Stimulated activated naive CD8-positive, alpha-beta T cell treated with anti-CD3 and anti-CD28 coated beads, Interleukin-15, Interleukin-2, amounts not matched to agents 100 U/mL and 50 U/mL, for 24 hours (primary cell): ENCODE measurements at regions not wholly inside any gene's neighbourhood (a gene's known extent, or its start where the extent isn't known, plus 50 kb on each side); places are given as distances from the start of the nearest gene placed in this dataset.
"Not testable (repeated sequence)": the region's sequence is repeated elsewhere in the genome, so short reads cannot be mapped to it uniquely, and the experiment has no call there.

Experiments
- ATAC-seq: fragments of 150-1000 bp; cut with Tn5 transposase; one replicate; pipeline ENCODE4 v1.10.0; 2021
- DNase-seq: peaks from one replicate; pipeline ENCODE4 v3.0.0; 2021

- ATAC-seq = no peak
- DNase-seq = no peak
Observed at GRCh38 chr14:44873536-44873935, 88.2 kb downstream of the KLHL28 start.

- peak; percentile 9 for ATAC-seq
- DNase-seq = no peak
Observed at GRCh38 chr14:44866770-44867169, 95.0 kb downstream of the KLHL28 start.

GRCh38 chr14:44866322-44866721 is 95.4 kb downstream of the KLHL28 start:
- DNase-seq (no peak), ATAC-seq (no peak)

GRCh38 chr14:44863271-44863670 is 98.5 kb downstream of the KLHL28 start:
- ATAC-seq = no peak

GRCh38 chr14:44854114-44854513 is 107.6 kb downstream of the KLHL28 start:
- DNase-seq (no peak), ATAC-seq (no peak)

More at GRCh38 chr14:44863271-44863670, 98.5 kb downstream of the KLHL28 start:
- DNase-seq = no peak

GRCh38 chr14:44847526-44848309 is 114.0 kb downstream of the KLHL28 start:
- DNase-seq (no peak), ATAC-seq (no peak)

- no peak for ATAC-seq
Observed at GRCh38 chr14:44846232-44846824, 115.4 kb downstream of the KLHL28 start.

GRCh38 chr14:44835928-44836327 is 125.8 kb downstream of the KLHL28 start:
- ATAC-seq, DNase-seq: not testable (repeated sequence)

More at GRCh38 chr14:44846232-44846824, 115.4 kb downstream of the KLHL28 start:
- peak; percentile 4 for DNase-seq

GRCh38 chr14:44833376-44834060 is 128.2 kb downstream of the KLHL28 start:
- ATAC-seq = no peak

GRCh38 chr14:44830371-44830770 is 131.4 kb downstream of the KLHL28 start:
- ATAC-seq (no peak), DNase-seq (no peak)

More at GRCh38 chr14:44833376-44834060, 128.2 kb downstream of the KLHL28 start:
- DNase-seq = no peak

- DNase-seq (no peak), ATAC-seq (no peak)
Observed at GRCh38 chr14:44829021-44829420, 132.7 kb downstream of the KLHL28 start.

- ATAC-seq (no peak), DNase-seq (no peak)
Observed at GRCh38 chr14:44828023-44828422, 133.7 kb downstream of the KLHL28 start.

- DNase-seq (no peak), ATAC-seq (no peak)
Observed at GRCh38 chr14:44820230-44820964, 141.3 kb downstream of the KLHL28 start.

- ATAC-seq (no peak), DNase-seq (no peak)
Observed at GRCh38 chr14:44814196-44814595, 147.6 kb downstream of the KLHL28 start.

GRCh38 chr14:44812672-44813071 is 149.1 kb downstream of the KLHL28 start:
- DNase-seq (no peak), ATAC-seq (no peak)

- ATAC-seq = no peak
- no peak for DNase-seq
Observed at GRCh38 chr14:44804391-44804790, 157.4 kb downstream of the KLHL28 start.

- ATAC-seq (no peak), DNase-seq (no peak)
Observed at GRCh38 chr14:44803239-44803905, 158.4 kb downstream of the KLHL28 start.

GRCh38 chr14:44798386-44799242 is 163.1 kb downstream of the KLHL28 start:
- ATAC-seq = no peak

GRCh38 chr14:44795725-44796124 is 166.0 kb downstream of the KLHL28 start:
- ATAC-seq = no peak

More at GRCh38 chr14:44798386-44799242, 163.1 kb downstream of the KLHL28 start:
- DNase-seq = no peak

GRCh38 chr14:44791730-44792129 is 170.0 kb downstream of the KLHL28 start:
- DNase-seq (no peak), ATAC-seq (no peak)

More at GRCh38 chr14:44795725-44796124, 166.0 kb downstream of the KLHL28 start:
- DNase-seq = no peak

GRCh38 chr14:44788612-44789011 is 173.1 kb downstream of the KLHL28 start:
- no peak for DNase-seq
- ATAC-seq = no peak
